ENCODE measurements at regions not wholly inside any gene's neighbourhood (a gene's known extent, or its start where the extent isn't known, plus 50 kb on each side); places are given as distances from the start of the nearest gene placed in this dataset.

- Mint-ChIP-seq H3K27me3 (no peaks in the 10 kb centered on the region), H3K4me3 (no peak overlapping the region), H3K36me3 (ENCODE audit: low read depth) (no peaks in the 10 kb centered on the region), H3K9me3 (no peaks in the 10 kb centered on the region), H3K4me1 (no peaks in the 10 kb centered on the region), H3K27ac (no peak overlapping the region)
- no peak for ATAC-seq (replicated peaks)
These were observed 278.8 kb upstream of the PPP2R2D start for GRCh38 chr10:131621784-131622624.

- Mint-ChIP-seq H3K36me3 (ENCODE audit: low read depth) (no peaks in the 10 kb centered on the region), H3K4me1 (no peaks in the 10 kb centered on the region), H3K9me3 (no peaks in the 10 kb centered on the region), H3K27me3 (no peaks in the 10 kb centered on the region), H3K4me3 (no peak overlapping the region), H3K27ac (no peak overlapping the region)
- ATAC-seq (replicated peaks): no peak
These were observed 275.8 kb upstream of the PPP2R2D start for GRCh38 chr10:131625041-131625440.

GRCh38 chr10:131626274-131626673 lies 274.5 kb upstream of the PPP2R2D start:
- H3K36me3 Mint-ChIP-seq (ENCODE audit: low read depth): no peaks in the 10 kb centered on the region
- no peak overlapping the region for H3K4me3 Mint-ChIP-seq
- H3K27me3 Mint-ChIP-seq: no peaks in the 10 kb centered on the region
- H3K4me1 Mint-ChIP-seq: no peaks in the 10 kb centered on the region
- no peaks in the 10 kb centered on the region for H3K9me3 Mint-ChIP-seq
- H3K27ac Mint-ChIP-seq: no peak overlapping the region
- no peak for ATAC-seq (replicated peaks)

GRCh38 chr10:131629026-131629770 lies 271.6 kb upstream of the PPP2R2D start:
- no peaks in the 10 kb centered on the region for H3K9me3 Mint-ChIP-seq
- H3K27me3 Mint-ChIP-seq: peaks cover under 1% of the 10 kb centered on the region
- H3K36me3 Mint-ChIP-seq (ENCODE audit: low read depth): no peaks in the 10 kb centered on the region
- ATAC-seq (replicated peaks): no peak
- H3K27ac Mint-ChIP-seq: no peak overlapping the region
- no peak overlapping the region for H3K4me3 Mint-ChIP-seq
- H3K4me1 Mint-ChIP-seq: no peaks in the 10 kb centered on the region

GRCh38 chr10:131630772-131631258 lies 270.0 kb upstream of the PPP2R2D start:
- Mint-ChIP-seq H3K36me3 (ENCODE audit: low read depth) (no peaks in the 10 kb centered on the region), H3K4me3 (no peak overlapping the region), H3K27ac (no peak overlapping the region), H3K27me3 (peaks cover 7% of the 10 kb centered on the region), H3K9me3 (peaks cover 5% of the 10 kb centered on the region), H3K4me1 (no peaks in the 10 kb centered on the region)
- no peak for ATAC-seq (replicated peaks)

- Mint-ChIP-seq H3K9me3 (peaks cover 6% of the 10 kb centered on the region), H3K4me1 (no peaks in the 10 kb centered on the region), H3K4me3 (no peak overlapping the region), H3K36me3 (ENCODE audit: low read depth) (no peaks in the 10 kb centered on the region), H3K27ac (no peak overlapping the region), H3K27me3 (peaks cover 9% of the 10 kb centered on the region)
- no peak for ATAC-seq (replicated peaks)
These were observed 269.2 kb upstream of the PPP2R2D start for GRCh38 chr10:131631619-131632018.

- H3K27me3 Mint-ChIP-seq: peaks cover 12% of the 10 kb centered on the region
- no peak overlapping the region for H3K27ac Mint-ChIP-seq
- no peaks in the 10 kb centered on the region for H3K36me3 Mint-ChIP-seq (ENCODE audit: low read depth)
- no peak overlapping the region for H3K4me3 Mint-ChIP-seq
- H3K9me3 Mint-ChIP-seq: peaks cover 6% of the 10 kb centered on the region
- no peaks in the 10 kb centered on the region for H3K4me1 Mint-ChIP-seq
- ATAC-seq (replicated peaks): peak; percentile 78
These were observed 265.2 kb upstream of the PPP2R2D start for GRCh38 chr10:131635564-131636015.

GRCh38 chr10:131636116-131636515 lies 264.7 kb upstream of the PPP2R2D start:
- Mint-ChIP-seq H3K27ac (no peak overlapping the region), H3K4me1 (no peaks in the 10 kb centered on the region), H3K4me3 (no peak overlapping the region), H3K27me3 (peaks cover 12% of the 10 kb centered on the region), H3K36me3 (ENCODE audit: low read depth) (no peaks in the 10 kb centered on the region), H3K9me3 (peaks cover 6% of the 10 kb centered on the region)
- ATAC-seq (replicated peaks): no peak

GRCh38 chr10:131636841-131637724 lies 263.7 kb upstream of the PPP2R2D start:
- Mint-ChIP-seq H3K4me1 (no peaks in the 10 kb centered on the region), H3K4me3 (no peak overlapping the region), H3K9me3 (peaks cover 6% of the 10 kb centered on the region), H3K36me3 (ENCODE audit: low read depth) (no peaks in the 10 kb centered on the region), H3K27me3 (peaks cover 12% of the 10 kb centered on the region), H3K27ac (no peak overlapping the region)
- no peak for ATAC-seq (replicated peaks)

- Mint-ChIP-seq H3K36me3 (ENCODE audit: low read depth) (no peaks in the 10 kb centered on the region), H3K4me3 (no peak overlapping the region), H3K9me3 (peaks cover 6% of the 10 kb centered on the region), H3K4me1 (no peaks in the 10 kb centered on the region), H3K27ac (no peak overlapping the region), H3K27me3 (peaks cover 12% of the 10 kb centered on the region)
- ATAC-seq (replicated peaks): no peak
These were observed 262.5 kb upstream of the PPP2R2D start for GRCh38 chr10:131638049-131638879.

- H3K27me3 Mint-ChIP-seq: peaks cover 12% of the 10 kb centered on the region
- no peaks in the 10 kb centered on the region for H3K4me1 Mint-ChIP-seq
- H3K9me3 Mint-ChIP-seq: peaks cover 6% of the 10 kb centered on the region
- no peak for ATAC-seq (replicated peaks)
- no peak overlapping the region for H3K4me3 Mint-ChIP-seq
- H3K27ac Mint-ChIP-seq: no peak overlapping the region
- no peaks in the 10 kb centered on the region for H3K36me3 Mint-ChIP-seq (ENCODE audit: low read depth)
These were observed 261.9 kb upstream of the PPP2R2D start for GRCh38 chr10:131638880-131639278.

GRCh38 chr10:131640045-131640644 lies 260.7 kb upstream of the PPP2R2D start:
- ATAC-seq (replicated peaks): no peak
- Mint-ChIP-seq H3K36me3 (ENCODE audit: low read depth) (no peaks in the 10 kb centered on the region), H3K27me3 (peaks cover 7% of the 10 kb centered on the region), H3K9me3 (peaks cover 3% of the 10 kb centered on the region), H3K27ac (no peak overlapping the region), H3K4me3 (no peak overlapping the region), H3K4me1 (no peaks in the 10 kb centered on the region)

- Mint-ChIP-seq H3K4me1 (no peaks in the 10 kb centered on the region), H3K27me3 (peaks cover 3% of the 10 kb centered on the region), H3K27ac (no peak overlapping the region), H3K9me3 (no peaks in the 10 kb centered on the region), H3K4me3 (no peak overlapping the region), H3K36me3 (ENCODE audit: low read depth) (no peaks in the 10 kb centered on the region)
- peak; percentile 90 for ATAC-seq (replicated peaks)
These were observed 259.6 kb upstream of the PPP2R2D start for GRCh38 chr10:131641231-131641630.

Data from activated T-helper 17 cell treated with anti-CD3 and anti-CD28 coated beads, Interleukin-2, amount 50 U/mL, for 72 hours (primary cell).